ENCODE measurements at regions not wholly inside any gene's neighbourhood (a gene's known extent, or its start where the extent isn't known, plus 50 kb on each side); places are given as distances from the start of the nearest gene placed in this dataset.

DNA sequence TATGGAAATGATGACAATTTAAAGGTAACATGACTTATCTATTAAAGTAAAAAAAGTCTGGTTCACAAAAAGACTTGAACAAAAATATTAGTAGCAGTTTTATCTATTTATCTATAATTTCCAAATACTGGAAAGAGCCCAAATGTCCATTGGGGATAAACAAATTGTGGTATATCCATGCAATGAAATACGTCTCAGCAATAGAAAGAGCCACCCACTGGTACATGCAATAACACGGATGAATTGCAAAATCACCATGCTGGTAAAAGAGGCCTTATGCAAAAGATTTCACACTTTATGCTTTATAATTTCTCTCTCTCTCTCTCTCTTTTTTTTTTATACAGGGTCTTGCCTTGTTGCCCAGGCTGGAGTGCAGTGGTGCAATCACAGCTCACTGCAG, 91.4 kb upstream of the ASAP2 start:
- Histone ChIP-seq H3K36me3 (ENCODE audit: control insufficient read depth in 2 of 2, insufficient read depth in 2 of 2, low read length in 1 of 2) (no peaks in the 10 kb centered on the region), H3K4me3 (ENCODE audit: low read depth in 1 of 2, low read length in 2 of 2) (no peak overlapping the region), H3K9me3 (ENCODE audit: control insufficient read depth in 2 of 2, insufficient read depth in 1 of 2, low read depth in 1 of 2, low read length in 1 of 2) (no peaks in the 10 kb centered on the region), H3K27ac (ENCODE audit: low read depth in 2 of 2, low read length in 1 of 2) (no peak overlapping the region), H3K4me1 (ENCODE audit: control insufficient read depth in 2 of 2, insufficient read depth in 2 of 2, low read length in 1 of 2) (peaks cover 0 to 12% of the 10 kb centered on the region in 2 donors), H3K27me3 (ENCODE audit: control insufficient read depth in 1 of 2, insufficient read depth in 2 of 2, low read length in 2 of 2) (no peaks in the 10 kb centered on the region)
- WGBS, 2 donors = 83 to 89% methylated on average over 2 of the region's 2 CpGs

DNA sequence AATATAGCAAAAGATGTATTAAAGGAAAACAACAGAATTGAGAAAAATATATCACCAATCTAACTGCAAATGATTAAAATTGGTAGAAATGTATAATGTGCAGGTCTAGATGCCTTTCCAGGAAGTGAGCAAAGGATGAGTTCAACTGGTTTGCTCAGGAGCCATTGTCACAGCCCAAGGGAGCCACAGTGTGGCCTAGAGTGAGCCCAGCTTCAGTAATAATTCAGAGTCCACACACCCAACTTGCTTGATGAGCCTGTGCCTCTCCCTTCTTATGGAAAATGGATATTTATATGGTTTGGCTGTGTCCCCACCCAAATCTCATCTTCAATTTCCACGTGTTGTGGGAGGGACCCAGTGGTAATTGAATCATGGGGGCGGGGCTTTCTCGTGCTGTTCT, 92.2 kb upstream of the ASAP2 start:
- H3K4me1 ChIP-seq (ENCODE audit: control insufficient read depth in 2 of 2, insufficient read depth in 2 of 2, low read length in 1 of 2) = peaks cover 0 to 12% of the 10 kb centered on the region in 2 donors
- no peak overlapping the region for H3K4me3 ChIP-seq (ENCODE audit: low read depth in 1 of 2, low read length in 2 of 2)
- WGBS, 2 donors = 72 to 73% methylated on average over 3 of the region's 3 CpGs

DNA sequence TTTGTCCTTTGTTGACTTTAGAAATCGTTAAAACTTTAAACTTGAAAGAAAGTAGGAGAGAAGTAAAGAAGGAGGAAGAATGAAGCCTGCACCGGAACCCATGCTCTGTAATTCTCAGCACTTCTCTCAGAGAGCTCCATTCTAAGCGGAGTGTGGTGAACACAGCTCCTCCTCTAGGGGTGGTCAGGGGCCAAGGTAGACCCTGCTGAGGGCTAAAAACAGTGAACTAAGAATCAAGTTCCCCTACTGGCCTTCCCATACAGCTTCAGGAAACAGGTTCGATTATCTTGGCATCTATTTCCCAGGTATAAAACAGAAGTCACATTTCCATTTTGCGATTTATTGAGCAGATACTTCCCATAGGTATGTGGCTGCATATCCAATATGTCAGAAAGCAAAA, 92.7 kb upstream of the ASAP2 start:
- no peak overlapping the region for H3K4me3 ChIP-seq (ENCODE audit: low read depth in 1 of 2, low read length in 2 of 2)
- no peak overlapping the region for H3K27ac ChIP-seq (ENCODE audit: low read depth in 2 of 2, low read length in 1 of 2)
- peaks cover 0 to 12% of the 10 kb centered on the region in 2 donors for H3K4me1 ChIP-seq (ENCODE audit: control insufficient read depth in 2 of 2, insufficient read depth in 2 of 2, low read length in 1 of 2)
- WGBS, 2 donors = 68 to 78% methylated on average over 5 of the region's 5 CpGs
- no peaks in the 10 kb centered on the region for H3K9me3 ChIP-seq (ENCODE audit: control insufficient read depth in 2 of 2, insufficient read depth in 1 of 2, low read depth in 1 of 2, low read length in 1 of 2)
- no peaks in the 10 kb centered on the region for H3K36me3 ChIP-seq (ENCODE audit: control insufficient read depth in 2 of 2, insufficient read depth in 2 of 2, low read length in 1 of 2)
- no peaks in the 10 kb centered on the region for H3K27me3 ChIP-seq (ENCODE audit: control insufficient read depth in 1 of 2, insufficient read depth in 2 of 2, low read length in 2 of 2)

More for the DNA sequence above, 92.2 kb upstream of the ASAP2 start:
- H3K36me3 ChIP-seq (ENCODE audit: control insufficient read depth in 2 of 2, insufficient read depth in 2 of 2, low read length in 1 of 2) = no peaks in the 10 kb centered on the region
- no peaks in the 10 kb centered on the region for H3K9me3 ChIP-seq (ENCODE audit: control insufficient read depth in 2 of 2, insufficient read depth in 1 of 2, low read depth in 1 of 2, low read length in 1 of 2)
- no peaks in the 10 kb centered on the region for H3K27me3 ChIP-seq (ENCODE audit: control insufficient read depth in 1 of 2, insufficient read depth in 2 of 2, low read length in 2 of 2)
- peak overlapping the region in 1 of 2 donors; percentile 37 for H3K27ac ChIP-seq (ENCODE audit: low read depth in 2 of 2, low read length in 1 of 2)

DNA sequence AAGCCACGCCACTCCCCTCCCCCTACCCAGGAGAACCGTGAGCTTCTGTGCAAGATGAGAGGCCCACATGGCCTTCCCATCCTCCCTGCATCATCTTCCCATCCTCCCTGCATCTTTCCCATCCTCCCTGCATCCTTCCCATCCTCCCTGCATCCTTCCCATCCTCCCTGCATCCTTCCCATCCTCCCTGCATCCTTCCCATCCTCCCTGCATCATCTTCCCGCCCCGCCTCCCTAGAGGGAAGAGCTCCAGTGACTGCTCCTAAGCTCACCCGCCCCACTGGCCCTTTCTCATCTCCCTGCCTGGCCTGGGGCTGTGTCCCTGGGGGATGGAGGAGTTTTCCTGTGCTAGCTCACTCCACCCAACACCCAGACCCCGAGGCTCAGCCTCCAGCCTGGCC, 93.3 kb upstream of the ASAP2 start:
- Histone ChIP-seq H3K27ac (ENCODE audit: low read depth in 2 of 2, low read length in 1 of 2) (no peak overlapping the region), H3K4me3 (ENCODE audit: low read depth in 1 of 2, low read length in 2 of 2) (no peak overlapping the region), H3K36me3 (ENCODE audit: control insufficient read depth in 2 of 2, insufficient read depth in 2 of 2, low read length in 1 of 2) (no peaks in the 10 kb centered on the region), H3K9me3 (ENCODE audit: control insufficient read depth in 2 of 2, insufficient read depth in 1 of 2, low read depth in 1 of 2, low read length in 1 of 2) (no peaks in the 10 kb centered on the region), H3K4me1 (ENCODE audit: control insufficient read depth in 2 of 2, insufficient read depth in 2 of 2, low read length in 1 of 2) (peaks cover 0 to 13% of the 10 kb centered on the region in 2 donors), H3K27me3 (ENCODE audit: control insufficient read depth in 1 of 2, insufficient read depth in 2 of 2, low read length in 2 of 2) (no peaks in the 10 kb centered on the region)
- 84 to 86% methylated on average over 6 of the region's 6 CpGs for WGBS, 2 donors

DNA sequence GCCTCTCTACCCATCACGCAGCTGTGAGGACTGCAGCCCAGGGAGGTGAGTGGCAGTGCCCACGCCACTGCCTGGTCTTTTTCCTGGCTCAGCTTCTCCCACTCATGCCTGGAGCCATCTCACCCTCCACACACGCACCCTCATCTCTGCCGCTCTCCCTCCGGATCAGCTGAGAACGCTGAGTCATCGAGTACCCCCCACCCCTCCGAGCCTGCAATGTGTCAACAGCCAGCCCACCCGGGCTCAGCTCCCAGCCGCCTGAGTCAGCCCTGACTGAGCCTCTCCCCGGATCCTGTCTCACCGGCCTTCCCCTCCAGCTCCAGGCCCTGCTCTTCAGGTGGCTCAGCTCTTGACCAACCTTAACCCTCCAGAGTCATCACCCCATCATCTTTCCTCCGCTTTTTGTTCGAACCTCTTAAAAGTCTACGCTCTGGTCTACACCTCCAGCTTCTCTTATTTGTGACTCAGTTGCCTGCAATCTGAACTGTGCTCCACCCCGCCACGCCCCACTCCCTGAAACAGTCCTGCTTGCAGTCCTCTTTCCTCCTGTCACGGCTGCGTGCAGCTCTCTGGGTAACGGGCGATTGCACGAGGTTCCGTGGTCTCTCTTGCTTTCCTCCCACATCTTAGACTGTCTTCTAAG, 94.4 kb upstream of the ASAP2 start:
- H3K27ac ChIP-seq (ENCODE audit: low read depth in 2 of 2, low read length in 1 of 2) = peak overlapping the region; percentile 81 to 95

DNA sequence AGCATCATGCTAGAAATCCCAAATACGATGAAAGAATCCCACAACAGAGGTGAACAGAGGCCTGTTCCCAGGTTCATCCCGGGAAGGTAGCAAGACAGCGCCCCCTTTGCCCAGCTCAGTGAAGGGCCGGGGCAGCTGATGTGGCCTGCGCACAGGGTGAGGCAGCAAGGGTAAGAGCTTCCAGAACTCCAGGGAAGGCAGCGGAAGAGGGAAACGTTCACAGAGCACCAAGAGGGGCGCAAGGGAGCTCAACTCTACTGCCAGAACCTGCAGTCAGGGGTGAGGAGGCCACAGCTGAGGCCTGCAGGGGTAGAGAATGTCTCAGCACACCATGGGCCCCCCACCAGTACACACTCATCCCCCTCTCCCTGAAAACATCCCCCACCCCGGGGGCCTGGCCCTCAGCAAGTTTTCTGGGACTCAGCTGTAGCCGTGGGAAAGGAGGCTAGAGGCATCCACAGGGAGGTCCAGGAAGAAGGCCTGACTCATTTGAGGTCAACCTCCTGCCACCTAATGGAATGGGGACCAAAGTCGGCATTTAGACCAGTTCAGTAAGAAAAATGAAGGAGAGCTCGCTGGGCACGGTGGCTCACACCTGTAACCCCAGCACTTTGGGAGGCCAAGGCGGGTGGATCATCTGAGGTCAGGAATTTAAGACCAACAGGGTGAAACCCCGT, 95.6 kb upstream of the ASAP2 start:
- Histone ChIP-seq H3K4me3 (ENCODE audit: low read depth in 1 of 2, low read length in 2 of 2) (no peak overlapping the region), H3K27ac (ENCODE audit: low read depth in 2 of 2, low read length in 1 of 2) (peak overlapping the region in 1 of 2 donors; percentile 6), H3K36me3 (ENCODE audit: control insufficient read depth in 2 of 2, insufficient read depth in 2 of 2, low read length in 1 of 2) (no peaks in the 10 kb centered on the region), H3K27me3 (ENCODE audit: control insufficient read depth in 1 of 2, insufficient read depth in 2 of 2, low read length in 2 of 2) (no peaks in the 10 kb centered on the region), H3K4me1 (ENCODE audit: control insufficient read depth in 2 of 2, insufficient read depth in 2 of 2, low read length in 1 of 2) (peaks cover 0 to 30% of the 10 kb centered on the region in 2 donors), H3K9me3 (ENCODE audit: control insufficient read depth in 2 of 2, insufficient read depth in 1 of 2, low read depth in 1 of 2, low read length in 1 of 2) (no peaks in the 10 kb centered on the region)
- 92 to 93% methylated on average over 15 of the region's 15 CpGs for WGBS, 2 donors

More for the DNA sequence above, 94.4 kb upstream of the ASAP2 start:
- Histone ChIP-seq H3K36me3 (ENCODE audit: control insufficient read depth in 2 of 2, insufficient read depth in 2 of 2, low read length in 1 of 2) (no peaks in the 10 kb centered on the region), H3K9me3 (ENCODE audit: control insufficient read depth in 2 of 2, insufficient read depth in 1 of 2, low read depth in 1 of 2, low read length in 1 of 2) (no peaks in the 10 kb centered on the region), H3K27me3 (ENCODE audit: control insufficient read depth in 1 of 2, insufficient read depth in 2 of 2, low read length in 2 of 2) (no peaks in the 10 kb centered on the region), H3K4me3 (ENCODE audit: low read depth in 1 of 2, low read length in 2 of 2) (peak overlapping the region in 1 of 2 donors; percentile 8), H3K4me1 (ENCODE audit: control insufficient read depth in 2 of 2, insufficient read depth in 2 of 2, low read length in 1 of 2) (peaks cover 0 to 23% of the 10 kb centered on the region in 2 donors)
- 34 to 53% methylated on average over 23 of the region's 23 CpGs for WGBS, 2 donors

DNA sequence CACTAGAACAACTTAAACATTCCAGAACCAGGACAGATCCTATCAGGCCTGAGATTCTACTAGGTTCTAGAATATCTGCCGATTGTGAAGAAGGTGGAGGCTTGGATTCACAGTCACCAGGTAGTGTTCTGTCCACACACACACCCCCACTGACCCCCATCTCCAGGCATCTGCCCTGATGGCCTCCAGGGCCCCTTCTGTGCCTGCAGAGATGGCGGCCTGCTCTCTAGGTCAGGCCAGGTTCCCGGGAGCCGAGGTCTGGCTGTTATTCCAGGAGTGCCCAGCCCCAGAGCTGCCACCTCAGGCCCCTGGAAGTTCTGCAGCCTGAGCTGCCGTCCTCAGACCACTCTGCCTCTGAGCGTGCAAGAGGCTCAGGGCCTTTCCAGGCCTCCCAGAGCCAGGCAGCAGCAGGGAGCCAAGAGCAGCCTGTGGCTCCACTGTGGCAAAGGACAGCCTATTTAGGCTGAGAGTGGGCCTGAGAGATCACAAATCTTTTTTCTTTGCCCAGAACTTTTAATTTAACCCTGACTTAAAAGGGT, 96.2 kb upstream of the ASAP2 start:
- no peaks in the 10 kb centered on the region for H3K9me3 ChIP-seq (ENCODE audit: control insufficient read depth in 2 of 2, insufficient read depth in 1 of 2, low read depth in 1 of 2, low read length in 1 of 2)
- no peaks in the 10 kb centered on the region for H3K36me3 ChIP-seq (ENCODE audit: control insufficient read depth in 2 of 2, insufficient read depth in 2 of 2, low read length in 1 of 2)
- H3K27ac ChIP-seq (ENCODE audit: low read depth in 2 of 2, low read length in 1 of 2) = no peak overlapping the region
- peaks cover 0 to 36% of the 10 kb centered on the region in 2 donors for H3K4me1 ChIP-seq (ENCODE audit: control insufficient read depth in 2 of 2, insufficient read depth in 2 of 2, low read length in 1 of 2)
- H3K27me3 ChIP-seq (ENCODE audit: control insufficient read depth in 1 of 2, insufficient read depth in 2 of 2, low read length in 2 of 2) = no peaks in the 10 kb centered on the region
- WGBS, 2 donors = 94 to 95% methylated on average over 6 of the region's 6 CpGs
- H3K4me3 ChIP-seq (ENCODE audit: low read depth in 1 of 2, low read length in 2 of 2) = no peak overlapping the region

DNA sequence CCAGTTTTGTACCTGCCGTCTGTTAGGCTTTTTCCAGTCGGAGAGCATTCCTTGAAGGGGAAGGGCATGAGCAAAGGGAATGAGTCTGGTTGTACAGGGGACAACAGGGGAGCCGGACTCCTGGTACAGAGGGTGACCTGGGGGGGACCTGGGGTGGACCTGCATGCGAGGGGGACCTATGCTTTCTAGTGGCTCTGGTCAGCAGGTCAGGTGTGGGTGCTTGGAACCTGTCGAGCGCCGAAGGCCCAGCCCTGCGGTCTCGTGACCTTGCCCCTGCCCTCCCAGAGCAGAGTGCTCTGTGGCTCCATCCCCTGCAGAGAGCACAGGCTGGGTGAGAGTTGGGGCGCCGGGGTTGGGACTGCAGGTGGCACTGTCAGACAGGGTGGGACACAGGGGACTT, 96.7 kb upstream of the ASAP2 start:
- Histone ChIP-seq H3K27ac (ENCODE audit: low read depth in 2 of 2, low read length in 1 of 2) (no peak overlapping the region), H3K4me3 (ENCODE audit: low read depth in 1 of 2, low read length in 2 of 2) (no peak overlapping the region), H3K36me3 (ENCODE audit: control insufficient read depth in 2 of 2, insufficient read depth in 2 of 2, low read length in 1 of 2) (no peaks in the 10 kb centered on the region), H3K27me3 (ENCODE audit: control insufficient read depth in 1 of 2, insufficient read depth in 2 of 2, low read length in 2 of 2) (no peaks in the 10 kb centered on the region), H3K9me3 (ENCODE audit: control insufficient read depth in 2 of 2, insufficient read depth in 1 of 2, low read depth in 1 of 2, low read length in 1 of 2) (no peaks in the 10 kb centered on the region), H3K4me1 (ENCODE audit: control insufficient read depth in 2 of 2, insufficient read depth in 2 of 2, low read length in 1 of 2) (peaks cover 0 to 36% of the 10 kb centered on the region in 2 donors)
- whole genome bisulfite sequencing, 2 donors = 89 to 98% methylated on average over 11 of the region's 11 CpGs

DNA sequence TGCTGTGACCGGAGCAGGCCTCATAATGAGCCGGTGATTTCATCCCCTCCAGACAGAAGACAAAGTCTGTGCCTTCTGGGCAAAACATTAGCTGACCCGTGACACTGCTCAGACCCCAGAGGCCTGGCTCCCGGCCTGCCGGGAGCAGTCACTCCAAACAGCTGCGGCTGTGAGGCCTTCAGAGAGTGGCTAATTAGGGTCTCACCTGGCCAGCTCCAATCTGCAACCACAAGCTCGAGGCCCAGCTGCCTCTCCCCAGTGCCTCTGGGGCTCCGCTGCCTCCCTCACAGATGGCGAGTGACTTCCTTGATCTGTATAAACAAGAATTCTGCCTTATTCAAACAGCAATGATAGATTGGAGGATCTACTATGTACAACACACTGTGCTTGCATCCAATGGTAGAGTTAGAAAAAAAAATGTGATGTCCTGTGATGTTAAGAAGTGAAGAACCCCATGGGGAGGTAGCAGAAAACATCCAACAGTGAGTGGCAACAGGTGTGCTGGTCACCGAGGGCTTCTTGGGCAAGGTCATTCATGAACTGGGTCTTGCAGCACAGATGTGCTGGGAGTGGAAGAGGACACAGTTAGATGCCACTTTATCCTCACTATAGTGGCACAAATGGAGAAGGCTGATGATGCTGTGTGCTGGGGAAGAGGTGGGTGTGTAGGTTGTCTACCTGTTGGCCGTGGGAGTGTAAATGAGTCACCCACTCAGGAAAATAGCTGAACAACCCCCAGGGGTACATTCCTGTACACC, 98.2 kb upstream of the ASAP2 start:
- no peak overlapping the region for H3K4me3 ChIP-seq (ENCODE audit: low read depth in 1 of 2, low read length in 2 of 2)
- no peaks in the 10 kb centered on the region for H3K9me3 ChIP-seq (ENCODE audit: control insufficient read depth in 2 of 2, insufficient read depth in 1 of 2, low read depth in 1 of 2, low read length in 1 of 2)
- peaks cover 0 to 37% of the 10 kb centered on the region in 2 donors for H3K4me1 ChIP-seq (ENCODE audit: control insufficient read depth in 2 of 2, insufficient read depth in 2 of 2, low read length in 1 of 2)
- H3K27me3 ChIP-seq (ENCODE audit: control insufficient read depth in 1 of 2, insufficient read depth in 2 of 2, low read length in 2 of 2) = no peaks in the 10 kb centered on the region
- H3K36me3 ChIP-seq (ENCODE audit: control insufficient read depth in 2 of 2, insufficient read depth in 2 of 2, low read length in 1 of 2) = no peaks in the 10 kb centered on the region
- WGBS, 2 donors = 72 to 73% methylated on average over 11 of the region's 11 CpGs
- peak overlapping the region; percentile 88 to 89 for H3K27ac ChIP-seq (ENCODE audit: low read depth in 2 of 2, low read length in 1 of 2)

Measured in esophagus (tissue), 2 donors.